Upper lobe of right lung (tissue), 1 donor: ENCODE measurements at regions not wholly inside any gene's neighbourhood (a gene's known extent, or its start where the extent isn't known, plus 50 kb on each side); places are given as distances from the start of the nearest gene placed in this dataset.

Source experiments
- ATAC-seq: fragments of 200-7000 bp; cut with Tn5 transposase; one replicate; pipeline ENCODE4 v1.9.1; 2020; ENCODE audit warnings: mild to moderate bottlenecking, moderate library complexity
- DNase-seq: peaks from one replicate; pipeline ENCODE4 v3.0.0-alpha.2; 2020
- H3K27ac ChIP-seq: fragments of 200-600 bp; one replicate; pipeline ENCODE4 v1.8.0; 2022
- H3K27me3 ChIP-seq: fragments of 200-600 bp; one replicate; pipeline ENCODE4 v1.8.0; 2022; ENCODE audit warnings: mild to moderate bottlenecking
- H3K36me3 ChIP-seq: fragments of 200-600 bp; one replicate; pipeline ENCODE4 v1.8.0; 2022
- H3K4me1 ChIP-seq: fragments of 200-600 bp; one replicate; pipeline ENCODE4 v1.8.0; 2022
- H3K4me3 ChIP-seq: fragments of 200-600 bp; one replicate; pipeline ENCODE4 v1.8.0; 2022; ENCODE audit warnings: mild to moderate bottlenecking
- H3K9me3 ChIP-seq: fragments of 200-600 bp; one replicate; pipeline ENCODE4 v1.8.0; 2022
- intact Hi-C: fragments of 100-400 bp; cut with DNase I; formaldehyde crosslinking; loops from one replicate; pipeline ENCODE4 v1.11.0; 2022
- TF ChIP-seq, protein P1 (sequence below): fragments of 200-600 bp; IDR thresholded peaks from one replicate; pipeline ENCODE4 v1.8.0; 2022; ENCODE audit warnings: antibody characterized with exemption
- donor health status: DM: no; HTN: yes; CAD: no; lungs with severe emphysema.

DNA sequence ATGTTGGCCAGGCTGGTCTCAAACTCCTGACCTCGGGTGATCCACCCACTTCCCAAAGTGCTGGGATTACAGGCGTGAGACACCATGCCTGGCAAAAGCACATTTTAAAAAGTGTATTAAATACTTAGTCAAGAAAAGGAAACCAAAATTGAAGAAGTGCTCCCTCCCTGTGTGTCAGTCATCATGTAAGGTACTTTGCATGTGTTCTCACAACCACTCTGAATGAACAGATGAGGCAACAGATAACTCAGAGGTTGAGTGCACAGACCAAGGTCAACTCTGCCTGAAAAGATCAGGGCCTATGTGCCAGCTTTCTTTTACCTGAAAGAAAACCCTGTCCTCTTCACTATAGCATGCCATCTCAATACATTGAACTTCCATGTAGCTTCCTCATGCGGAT lies 289.7 kb downstream of the MRPS30 start:
- Histone ChIP-seq H3K36me3 (no peaks in the 10 kb centered on the region), H3K27ac (no peak overlapping the region), H3K9me3 (no peaks in the 10 kb centered on the region), H3K27me3 (no peaks in the 10 kb centered on the region), H3K4me1 (no peaks in the 10 kb centered on the region), H3K4me3 (no peak overlapping the region)
- no peak for DNase-seq
- no peak for ATAC-seq
- TF ChIP-seq, protein P1, sequence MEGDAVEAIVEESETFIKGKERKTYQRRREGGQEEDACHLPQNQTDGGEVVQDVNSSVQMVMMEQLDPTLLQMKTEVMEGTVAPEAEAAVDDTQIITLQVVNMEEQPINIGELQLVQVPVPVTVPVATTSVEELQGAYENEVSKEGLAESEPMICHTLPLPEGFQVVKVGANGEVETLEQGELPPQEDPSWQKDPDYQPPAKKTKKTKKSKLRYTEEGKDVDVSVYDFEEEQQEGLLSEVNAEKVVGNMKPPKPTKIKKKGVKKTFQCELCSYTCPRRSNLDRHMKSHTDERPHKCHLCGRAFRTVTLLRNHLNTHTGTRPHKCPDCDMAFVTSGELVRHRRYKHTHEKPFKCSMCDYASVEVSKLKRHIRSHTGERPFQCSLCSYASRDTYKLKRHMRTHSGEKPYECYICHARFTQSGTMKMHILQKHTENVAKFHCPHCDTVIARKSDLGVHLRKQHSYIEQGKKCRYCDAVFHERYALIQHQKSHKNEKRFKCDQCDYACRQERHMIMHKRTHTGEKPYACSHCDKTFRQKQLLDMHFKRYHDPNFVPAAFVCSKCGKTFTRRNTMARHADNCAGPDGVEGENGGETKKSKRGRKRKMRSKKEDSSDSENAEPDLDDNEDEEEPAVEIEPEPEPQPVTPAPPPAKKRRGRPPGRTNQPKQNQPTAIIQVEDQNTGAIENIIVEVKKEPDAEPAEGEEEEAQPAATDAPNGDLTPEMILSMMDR = no peak
- intact Hi-C loops = no loop called here

DNA sequence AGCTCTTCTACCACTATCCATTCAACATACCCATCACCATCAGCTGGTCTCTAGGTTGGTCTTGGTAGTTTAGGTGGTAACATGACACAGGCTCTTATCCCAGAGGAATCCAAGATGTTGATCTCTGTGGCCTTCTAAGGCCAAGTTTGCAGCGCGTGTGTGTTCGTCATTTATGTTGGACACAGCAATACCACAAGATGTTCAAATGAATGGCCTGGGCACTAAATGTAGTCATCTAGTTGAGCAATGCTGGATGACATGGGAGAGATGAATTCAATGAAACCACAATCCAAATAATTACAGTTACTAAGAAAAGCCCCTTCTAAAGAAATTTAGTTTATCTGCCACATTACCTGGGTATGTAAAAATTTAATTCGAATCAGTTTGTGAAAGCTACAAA lies 292.4 kb downstream of the MRPS30 start:
- H3K9me3 ChIP-seq = no peaks in the 10 kb centered on the region
- no peaks in the 10 kb centered on the region for H3K4me1 ChIP-seq
- ATAC-seq = no peak
- intact Hi-C loops = no loop called here
- H3K27ac ChIP-seq = no peak overlapping the region
- H3K36me3 ChIP-seq = no peaks in the 10 kb centered on the region
- H3K4me3 ChIP-seq = no peak overlapping the region
- TF ChIP-seq, protein P1 = no peak
- no peak for DNase-seq
- H3K27me3 ChIP-seq = no peaks in the 10 kb centered on the region

DNA sequence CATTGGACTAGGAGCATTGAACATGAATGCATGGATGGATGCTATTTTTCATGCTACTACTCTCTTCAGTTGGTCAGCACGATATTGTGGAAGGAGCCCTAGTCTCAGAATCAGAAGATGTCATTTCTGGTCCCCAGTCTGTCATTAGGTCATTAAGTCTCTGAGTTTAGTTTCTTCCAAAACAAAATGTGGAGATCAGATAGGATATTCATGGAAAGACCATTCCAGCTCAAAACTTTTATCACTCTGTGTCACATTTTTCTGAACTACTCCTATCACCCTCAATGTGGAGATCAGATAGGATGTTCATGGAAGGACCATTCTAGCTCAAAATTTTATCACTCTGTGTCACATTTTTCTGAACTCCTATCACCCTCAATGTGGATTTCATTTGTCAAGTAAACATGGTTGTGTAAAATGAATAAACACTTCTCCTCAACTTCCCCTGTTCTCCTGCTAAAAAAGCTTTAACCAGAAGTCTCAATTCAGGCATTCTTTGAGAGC lies 296.8 kb downstream of the MRPS30 start:
- TF ChIP-seq, protein P1 = no peak
- Histone ChIP-seq H3K4me1 (no peaks in the 10 kb centered on the region), H3K27me3 (no peaks in the 10 kb centered on the region), H3K27ac (no peak overlapping the region), H3K36me3 (no peaks in the 10 kb centered on the region), H3K4me3 (no peak overlapping the region), H3K9me3 (no peaks in the 10 kb centered on the region)
- intact Hi-C loops = no loop called here
- ATAC-seq (no peak), DNase-seq (no peak)

DNA sequence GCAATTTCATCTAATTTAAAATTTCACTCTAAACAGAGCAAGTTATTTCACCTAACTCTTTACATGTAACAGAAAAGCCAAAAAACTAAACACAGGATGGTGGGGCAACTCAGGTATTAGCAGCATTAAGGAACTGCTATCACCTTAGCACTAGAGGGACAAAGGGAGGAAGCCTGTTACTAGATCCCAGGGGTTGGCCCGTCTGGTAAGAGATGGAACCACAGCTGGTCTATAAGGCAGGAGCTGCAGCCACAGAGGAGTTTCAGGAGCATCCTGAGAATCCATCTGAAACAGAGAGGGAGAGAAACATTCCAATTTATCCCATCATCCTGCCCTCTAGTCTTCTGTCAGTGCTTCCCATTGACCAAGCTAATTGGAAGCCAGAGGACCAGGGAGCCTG lies 300.3 kb downstream of the MRPS30 start:
- TF ChIP-seq, protein P1 = no peak
- Histone ChIP-seq H3K9me3 (no peaks in the 10 kb centered on the region), H3K36me3 (no peaks in the 10 kb centered on the region), H3K4me3 (no peak overlapping the region), H3K27me3 (no peaks in the 10 kb centered on the region), H3K4me1 (no peaks in the 10 kb centered on the region), H3K27ac (no peak overlapping the region)
- DNase-seq = no peak
- ATAC-seq = no peak
- intact Hi-C loops = no loop called here

DNA sequence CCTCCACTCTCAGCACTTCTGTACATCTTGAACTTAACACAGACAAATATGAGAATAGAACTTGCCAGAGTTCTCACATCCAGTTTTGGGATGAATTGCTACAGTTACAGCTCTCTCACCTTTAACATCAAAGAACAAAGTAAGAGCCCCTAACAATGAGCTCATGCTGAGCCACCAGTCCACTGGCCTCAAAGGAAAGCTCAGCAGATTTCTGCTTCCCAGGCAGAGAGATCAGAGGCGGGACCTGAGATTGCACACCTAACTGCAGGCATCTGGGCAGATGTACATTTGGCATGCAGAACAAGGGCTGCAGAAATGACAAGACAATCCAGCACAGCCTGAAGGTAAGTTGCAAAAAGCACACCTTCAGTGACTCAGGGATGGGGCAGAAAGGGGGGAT lies 300.9 kb downstream of the MRPS30 start:
- no peak for ATAC-seq

More for the DNA sequence above, 300.9 kb downstream of the MRPS30 start:
- no peaks in the 10 kb centered on the region for H3K9me3 ChIP-seq
- no peaks in the 10 kb centered on the region for H3K27me3 ChIP-seq
- intact Hi-C loops = no loop called here
- H3K4me1 ChIP-seq = no peaks in the 10 kb centered on the region
- TF ChIP-seq, protein P1 = no peak
- no peak overlapping the region for H3K27ac ChIP-seq
- no peak for DNase-seq
- H3K36me3 ChIP-seq = no peaks in the 10 kb centered on the region
- H3K4me3 ChIP-seq = no peak overlapping the region
